ENCODE measurements at regions not wholly inside any gene's neighbourhood (a gene's known extent, or its start where the extent isn't known, plus 50 kb on each side); places are given as distances from the start of the nearest gene placed in this dataset.

DNA sequence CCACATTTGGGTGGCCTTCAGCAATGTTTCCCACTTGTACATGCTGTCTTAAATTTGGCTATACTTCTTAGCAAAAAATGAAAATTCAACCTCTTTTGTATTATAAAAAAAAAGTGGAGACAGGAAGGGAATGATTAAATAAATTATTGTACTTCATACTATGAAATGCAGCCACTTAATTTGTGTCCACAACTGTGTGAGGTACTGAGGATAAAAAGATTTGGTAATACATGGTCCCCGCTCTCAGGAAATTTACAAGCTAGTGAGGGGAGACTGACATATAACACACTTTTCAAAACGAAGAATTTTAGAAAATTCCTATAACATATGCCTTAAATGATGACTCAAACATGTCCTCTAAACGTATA lies 105.0 kb downstream of the HNRNPD start:
- H3K9me3 Mint-ChIP-seq (ENCODE audit: unreplicated experiment) = no peaks in the 10 kb centered on the region
- DNase-seq = no peak
- H3K4me3 Mint-ChIP-seq (ENCODE audit: unreplicated experiment) = no peak overlapping the region
- no peak overlapping the region for H3K27ac Mint-ChIP-seq (ENCODE audit: unreplicated experiment)
- TF ChIP-seq, protein P1, sequence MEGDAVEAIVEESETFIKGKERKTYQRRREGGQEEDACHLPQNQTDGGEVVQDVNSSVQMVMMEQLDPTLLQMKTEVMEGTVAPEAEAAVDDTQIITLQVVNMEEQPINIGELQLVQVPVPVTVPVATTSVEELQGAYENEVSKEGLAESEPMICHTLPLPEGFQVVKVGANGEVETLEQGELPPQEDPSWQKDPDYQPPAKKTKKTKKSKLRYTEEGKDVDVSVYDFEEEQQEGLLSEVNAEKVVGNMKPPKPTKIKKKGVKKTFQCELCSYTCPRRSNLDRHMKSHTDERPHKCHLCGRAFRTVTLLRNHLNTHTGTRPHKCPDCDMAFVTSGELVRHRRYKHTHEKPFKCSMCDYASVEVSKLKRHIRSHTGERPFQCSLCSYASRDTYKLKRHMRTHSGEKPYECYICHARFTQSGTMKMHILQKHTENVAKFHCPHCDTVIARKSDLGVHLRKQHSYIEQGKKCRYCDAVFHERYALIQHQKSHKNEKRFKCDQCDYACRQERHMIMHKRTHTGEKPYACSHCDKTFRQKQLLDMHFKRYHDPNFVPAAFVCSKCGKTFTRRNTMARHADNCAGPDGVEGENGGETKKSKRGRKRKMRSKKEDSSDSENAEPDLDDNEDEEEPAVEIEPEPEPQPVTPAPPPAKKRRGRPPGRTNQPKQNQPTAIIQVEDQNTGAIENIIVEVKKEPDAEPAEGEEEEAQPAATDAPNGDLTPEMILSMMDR (IDR thresholded peaks at IDR 0.05; ENCODE audit: partially characterized antibody, unreplicated experiment) = no peak
- no peaks in the 10 kb centered on the region for H3K36me3 Mint-ChIP-seq (ENCODE audit: unreplicated experiment)
- no peaks in the 10 kb centered on the region for H3K4me1 Mint-ChIP-seq (ENCODE audit: low read depth, unreplicated experiment)
- H3K27me3 Mint-ChIP-seq (ENCODE audit: unreplicated experiment) = no peaks in the 10 kb centered on the region

DNA sequence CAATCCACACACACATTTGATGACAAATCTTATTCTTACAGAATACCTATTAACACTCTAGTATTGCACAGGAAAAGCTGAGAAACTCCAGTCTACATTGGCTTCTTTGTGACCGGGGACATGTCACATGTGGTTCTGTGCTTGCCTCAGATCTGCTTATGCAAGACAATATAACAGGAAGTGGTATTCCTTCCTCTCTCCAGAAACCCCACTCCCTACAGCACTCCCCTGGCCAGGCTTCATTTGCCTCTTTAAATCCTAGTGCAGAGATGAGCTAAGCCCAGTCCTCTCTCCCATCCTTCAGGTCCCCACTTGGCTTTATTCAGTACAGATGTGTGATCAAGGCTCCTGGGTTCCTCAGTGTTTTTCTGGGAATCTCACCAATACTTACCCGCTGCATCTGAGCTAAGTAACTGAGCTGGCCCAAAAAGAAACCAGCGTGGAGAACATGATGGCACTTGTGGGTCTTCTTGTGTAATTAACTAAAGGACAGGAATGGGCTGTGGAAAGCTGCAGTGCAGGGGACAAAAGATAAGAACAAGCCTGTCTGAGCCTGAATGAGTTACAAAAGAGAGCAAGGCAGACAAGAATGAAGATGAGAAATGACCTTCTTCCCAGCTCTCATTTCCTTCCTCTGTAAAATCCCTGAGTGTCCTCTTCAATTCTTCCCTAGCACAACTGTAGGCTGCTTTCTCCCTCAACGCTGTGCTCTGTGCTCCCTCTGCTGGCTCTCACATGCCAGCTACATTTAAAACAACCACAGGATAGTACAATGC lies 105.6 kb downstream of the HNRNPD start:
- Mint-ChIP-seq H3K27ac (ENCODE audit: unreplicated experiment) (no peak overlapping the region), H3K4me3 (ENCODE audit: unreplicated experiment) (no peak overlapping the region), H3K36me3 (ENCODE audit: unreplicated experiment) (no peaks in the 10 kb centered on the region)

DNA sequence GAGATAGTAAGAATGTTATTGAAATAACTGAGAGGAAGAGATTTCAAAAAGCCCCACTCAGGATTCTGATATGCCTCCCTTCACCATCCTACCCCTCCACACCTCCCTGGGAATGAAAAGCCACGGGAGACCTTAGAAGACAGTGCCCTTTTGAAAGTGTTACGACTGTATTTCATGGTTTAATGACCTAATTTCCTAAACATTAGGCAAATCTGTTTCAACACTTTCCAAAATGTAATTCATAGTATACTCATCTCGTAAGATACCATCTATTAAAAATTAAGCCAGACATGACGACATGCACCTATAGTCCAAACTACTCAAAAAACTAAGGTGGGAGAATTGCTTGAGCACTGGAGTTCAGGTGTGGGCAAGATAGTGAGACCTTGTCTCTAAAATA lies 106.3 kb downstream of the HNRNPD start:
- H3K4me3 Mint-ChIP-seq (ENCODE audit: unreplicated experiment) = no peak overlapping the region
- no peaks in the 10 kb centered on the region for H3K4me1 Mint-ChIP-seq (ENCODE audit: low read depth, unreplicated experiment)
- no peak for DNase-seq
- no peaks in the 10 kb centered on the region for H3K36me3 Mint-ChIP-seq (ENCODE audit: unreplicated experiment)
- no peaks in the 10 kb centered on the region for H3K9me3 Mint-ChIP-seq (ENCODE audit: unreplicated experiment)
- H3K27ac Mint-ChIP-seq (ENCODE audit: unreplicated experiment) = no peak overlapping the region
- H3K27me3 Mint-ChIP-seq (ENCODE audit: unreplicated experiment) = no peaks in the 10 kb centered on the region
- TF ChIP-seq, protein P1 (IDR thresholded peaks at IDR 0.05; ENCODE audit: partially characterized antibody, unreplicated experiment) = no peak

More for the DNA sequence above, 105.6 kb downstream of the HNRNPD start:
- Mint-ChIP-seq H3K9me3 (ENCODE audit: unreplicated experiment) (no peaks in the 10 kb centered on the region), H3K4me1 (ENCODE audit: low read depth, unreplicated experiment) (no peaks in the 10 kb centered on the region), H3K27me3 (ENCODE audit: unreplicated experiment) (no peaks in the 10 kb centered on the region)
- TF ChIP-seq, protein P1 (IDR thresholded peaks at IDR 0.05; ENCODE audit: partially characterized antibody, unreplicated experiment) = peak; percentile 48
- DNase-seq = peak; percentile 50

DNA sequence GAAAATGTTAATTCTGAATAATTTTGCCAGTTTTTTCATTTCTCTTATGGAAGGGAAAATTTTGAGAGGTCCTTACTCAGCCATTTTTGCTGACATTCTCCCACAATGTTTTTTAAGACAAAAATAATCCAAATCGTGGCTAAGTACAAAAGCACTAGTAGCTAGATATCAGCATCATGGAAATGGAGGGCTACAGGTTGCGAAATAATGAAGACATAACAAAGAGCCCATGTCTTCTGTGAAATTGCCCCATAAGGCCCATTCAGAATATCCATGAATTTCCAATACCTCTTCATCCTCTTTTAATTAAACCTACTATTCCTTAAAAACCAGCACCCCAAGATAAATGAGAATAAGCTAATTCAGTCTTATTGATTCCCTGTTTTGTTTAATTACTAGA lies 107.4 kb downstream of the HNRNPD start:
- no peaks in the 10 kb centered on the region for H3K36me3 Mint-ChIP-seq (ENCODE audit: unreplicated experiment)
- DNase-seq = no peak

DNA sequence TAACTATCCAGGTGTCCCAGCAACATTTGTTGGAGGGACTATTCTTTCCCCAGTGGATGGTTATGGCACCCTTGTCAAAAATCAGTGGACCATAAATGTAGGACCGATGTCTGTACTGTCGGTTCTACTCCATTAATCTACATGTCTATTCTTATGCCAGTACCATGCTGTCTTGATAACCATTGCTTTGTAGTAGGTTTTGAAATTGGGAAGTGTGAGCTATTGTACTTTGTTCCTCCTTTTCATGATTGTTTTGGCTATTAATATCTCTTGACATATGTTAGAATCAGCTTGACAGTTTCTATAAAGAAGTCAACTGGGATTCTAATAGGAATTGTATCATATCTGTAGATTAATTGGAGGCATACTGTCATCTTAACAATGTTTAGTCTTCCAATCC lies 112.7 kb downstream of the HNRNPD start:
- Mint-ChIP-seq H3K4me3 (ENCODE audit: unreplicated experiment) (no peak overlapping the region), H3K9me3 (ENCODE audit: unreplicated experiment) (no peaks in the 10 kb centered on the region), H3K36me3 (ENCODE audit: unreplicated experiment) (peaks cover 4% of the 10 kb centered on the region)

More for the DNA sequence above, 107.4 kb downstream of the HNRNPD start:
- H3K4me3 Mint-ChIP-seq (ENCODE audit: unreplicated experiment) = no peak overlapping the region
- no peaks in the 10 kb centered on the region for H3K27me3 Mint-ChIP-seq (ENCODE audit: unreplicated experiment)
- H3K27ac Mint-ChIP-seq (ENCODE audit: unreplicated experiment) = no peak overlapping the region
- TF ChIP-seq, protein P1 (IDR thresholded peaks at IDR 0.05; ENCODE audit: partially characterized antibody, unreplicated experiment) = no peak
- no peaks in the 10 kb centered on the region for H3K4me1 Mint-ChIP-seq (ENCODE audit: low read depth, unreplicated experiment)
- H3K9me3 Mint-ChIP-seq (ENCODE audit: unreplicated experiment) = no peaks in the 10 kb centered on the region

More for the DNA sequence above, 112.7 kb downstream of the HNRNPD start:
- no peaks in the 10 kb centered on the region for H3K4me1 Mint-ChIP-seq (ENCODE audit: low read depth, unreplicated experiment)
- H3K27me3 Mint-ChIP-seq (ENCODE audit: unreplicated experiment) = no peaks in the 10 kb centered on the region
- no peak overlapping the region for H3K27ac Mint-ChIP-seq (ENCODE audit: unreplicated experiment)
- TF ChIP-seq, protein P1 (IDR thresholded peaks at IDR 0.05; ENCODE audit: partially characterized antibody, unreplicated experiment) = no peak
- DNase-seq = no peak
